ENCODE measurements at regions not wholly inside any gene's neighbourhood (a gene's known extent, or its start where the extent isn't known, plus 50 kb on each side); places are given as distances from the start of the nearest gene placed in this dataset.
"Not testable (repeated sequence)": the region's sequence is repeated elsewhere in the genome, so short reads cannot be mapped to it uniquely, and the experiment has no call there.

GRCh38 chr3:182644790-182645433 is 148.4 kb upstream of the ATP11B start:
- Histone ChIP-seq H2AFZ (ENCODE audit: low read length) (0 out of 2 replicates have a peak overlapping the region, but pooled peaks have one; percentile 28), H3K9me2 (ENCODE audit: insufficient read depth, low read length) (no peaks in the 10 kb centered on the region), H3K27ac (ENCODE audit: low read depth, low read length, poor library complexity, severe bottlenecking) (no peak overlapping the region), H3K4me2 (ENCODE audit: low read length) (no peak overlapping the region), H3K4me1 (ENCODE audit: insufficient read depth, low read length, poor library complexity, severe bottlenecking) (no peaks in the 10 kb centered on the region), H3K4me3 (ENCODE audit: low read depth, low read length, poor library complexity, severe bottlenecking) (no peak overlapping the region), H3K79me2 (ENCODE audit: insufficient read depth, low read depth, low read length) (no peaks in the 10 kb centered on the region), H4K20me1 (ENCODE audit: insufficient read depth, low read length) (no peaks in the 10 kb centered on the region), H3K9me3 (ENCODE audit: low read length) (peaks cover 12% of the 10 kb centered on the region), H3K36me3 (ENCODE audit: insufficient read depth, low read length) (no peaks in the 10 kb centered on the region; the same call in 1 of the 2 replicates)
- ChIA-PET CTCF (ENCODE audit: unreplicated experiment) (no interaction called here), POLR2A (interaction anchor here (0.6 to 0.7 kb wide), 6 partner anchors 17 to 1329 kb away, joined by 3 to 7 read pairs (median 4); no protein-coding TSS in a partner anchor)
- no peak for TF ChIP-seq CTCF (conservative IDR thresholded peaks at IDR 0.05; ENCODE audit: low read length)
- no peak for TF ChIP-seq EZH2phosphoT487 (IDR thresholded peaks at IDR 0.05; ENCODE audit: borderline replicate concordance, low read depth, low read length)
- no TSS peak for BruUV-seq (replicated peaks)
- no peak for DNase-seq (ENCODE audit: low spot score)
- intact Hi-C loops (cut with micrococcal nuclease; ENCODE audit: unreplicated experiment) = no loop called here

GRCh38 chr3:182650568-182651128 is 142.7 kb upstream of the ATP11B start:
- ChIA-PET CTCF (ENCODE audit: unreplicated experiment) (no interaction called here), POLR2A (interaction anchor here (0.6 to 2.2 kb wide), 2 partner anchors 8 to 131 kb away, joined by 4 to 8 read pairs; no protein-coding TSS in a partner anchor)
- no peak overlapping the region for H2AFZ ChIP-seq (ENCODE audit: low read length)
- H3K4me3 ChIP-seq (ENCODE audit: low read depth, low read length, poor library complexity, severe bottlenecking) = no peak overlapping the region
- no peaks in the 10 kb centered on the region for H3K9me3 ChIP-seq (ENCODE audit: low read length)
- DNase-seq (ENCODE audit: low spot score) = no peak
- no peaks in the 10 kb centered on the region for H3K9me2 ChIP-seq (ENCODE audit: insufficient read depth, low read length)
- no peaks in the 10 kb centered on the region for H3K79me2 ChIP-seq (ENCODE audit: insufficient read depth, low read depth, low read length)
- H3K4me2 ChIP-seq (ENCODE audit: low read length) = no peak overlapping the region
- no peaks in the 10 kb centered on the region for H4K20me1 ChIP-seq (ENCODE audit: insufficient read depth, low read length)
- intact Hi-C loops (cut with micrococcal nuclease; ENCODE audit: unreplicated experiment) = no loop called here
- no peak for TF ChIP-seq EZH2phosphoT487 (IDR thresholded peaks at IDR 0.05; ENCODE audit: borderline replicate concordance, low read depth, low read length)
- TF ChIP-seq CTCF (conservative IDR thresholded peaks at IDR 0.05; ENCODE audit: low read length) = no peak
- BruUV-seq (replicated peaks) = no TSS peak
- H3K36me3 ChIP-seq (ENCODE audit: insufficient read depth, low read length) = no peaks in the 10 kb centered on the region
- no peak overlapping the region for H3K27ac ChIP-seq (ENCODE audit: low read depth, low read length, poor library complexity, severe bottlenecking)
- H3K4me1 ChIP-seq (ENCODE audit: insufficient read depth, low read length, poor library complexity, severe bottlenecking) = no peaks in the 10 kb centered on the region

- no peak for DNase-seq (ENCODE audit: low spot score)
- intact Hi-C loops (cut with micrococcal nuclease; ENCODE audit: unreplicated experiment) = no loop called here
- no peak overlapping the region for H3K4me3 ChIP-seq (ENCODE audit: low read depth, low read length, poor library complexity, severe bottlenecking)
- H3K4me1 ChIP-seq (ENCODE audit: insufficient read depth, low read length, poor library complexity, severe bottlenecking) = no peaks in the 10 kb centered on the region
- no peaks in the 10 kb centered on the region for H3K9me3 ChIP-seq (ENCODE audit: low read length)
- H3K36me3 ChIP-seq (ENCODE audit: insufficient read depth, low read length) = no peaks in the 10 kb centered on the region
- no peaks in the 10 kb centered on the region for H3K9me2 ChIP-seq (ENCODE audit: insufficient read depth, low read length)
- TF ChIP-seq CTCF (conservative IDR thresholded peaks at IDR 0.05; ENCODE audit: low read length) (no peak), EZH2phosphoT487 (IDR thresholded peaks at IDR 0.05; ENCODE audit: borderline replicate concordance, low read depth, low read length) (no peak)
- H3K79me2 ChIP-seq (ENCODE audit: insufficient read depth, low read depth, low read length) = no peaks in the 10 kb centered on the region
- no peaks in the 10 kb centered on the region for H4K20me1 ChIP-seq (ENCODE audit: insufficient read depth, low read length)
- no TSS peak for BruUV-seq (replicated peaks)
- H3K4me2 ChIP-seq (ENCODE audit: low read length) = no peak overlapping the region
- no peak overlapping the region for H2AFZ ChIP-seq (ENCODE audit: low read length)
- POLR2A ChIA-PET = interaction anchor here (0.5 to 1.9 kb wide), 3 partner anchors 13 to 290 kb away, joined by 3 to 6 read pairs (median 6); no protein-coding TSS in a partner anchor
- CTCF ChIA-PET (ENCODE audit: unreplicated experiment) = no interaction called here
- no peak overlapping the region for H3K27ac ChIP-seq (ENCODE audit: low read depth, low read length, poor library complexity, severe bottlenecking)
Measured at GRCh38 chr3:182651461-182651860, 141.8 kb upstream of the ATP11B start.

GRCh38 chr3:182653065-182653464 is 140.2 kb upstream of the ATP11B start:
- H3K9me2 ChIP-seq (ENCODE audit: insufficient read depth, low read length); intact Hi-C loops (cut with micrococcal nuclease; ENCODE audit: unreplicated experiment); DNase-seq (ENCODE audit: low spot score); H3K4me2 ChIP-seq (ENCODE audit: low read length); H3K9me3 ChIP-seq (ENCODE audit: low read length); H3K4me1 ChIP-seq (ENCODE audit: insufficient read depth, low read length, poor library complexity, severe bottlenecking); BruUV-seq (replicated peaks); H3K79me2 ChIP-seq (ENCODE audit: insufficient read depth, low read depth, low read length); H4K20me1 ChIP-seq (ENCODE audit: insufficient read depth, low read length); H3K27ac ChIP-seq (ENCODE audit: low read depth, low read length, poor library complexity, severe bottlenecking); H2AFZ ChIP-seq (ENCODE audit: low read length); H3K36me3 ChIP-seq (ENCODE audit: insufficient read depth, low read length); H3K4me3 ChIP-seq (ENCODE audit: low read depth, low read length, poor library complexity, severe bottlenecking); CTCF ChIA-PET (ENCODE audit: unreplicated experiment): not testable (repeated sequence)
- POLR2A ChIA-PET = interaction anchor here (0.7 to 1.9 kb wide), 3 partner anchors 12 to 1011 kb away, joined by 3 to 6 read pairs (median 6); no protein-coding TSS in a partner anchor
